Embryonic facial prominence (tissue), 1 donor: ENCODE measurements at regions not wholly inside any gene's neighbourhood (a gene's known extent, or its start where the extent isn't known, plus 50 kb on each side); places are given as distances from the start of the nearest gene placed in this dataset.
"Not testable (repeated sequence)": the region's sequence is repeated elsewhere in the genome, so short reads cannot be mapped to it uniquely, and the experiment has no call there.

Source experiments
- DNase-seq: peaks from one replicate; pipeline ENCODE4 v3.0.0-alpha.2; 2016; ENCODE audit errors: extremely low spot score

DNA sequence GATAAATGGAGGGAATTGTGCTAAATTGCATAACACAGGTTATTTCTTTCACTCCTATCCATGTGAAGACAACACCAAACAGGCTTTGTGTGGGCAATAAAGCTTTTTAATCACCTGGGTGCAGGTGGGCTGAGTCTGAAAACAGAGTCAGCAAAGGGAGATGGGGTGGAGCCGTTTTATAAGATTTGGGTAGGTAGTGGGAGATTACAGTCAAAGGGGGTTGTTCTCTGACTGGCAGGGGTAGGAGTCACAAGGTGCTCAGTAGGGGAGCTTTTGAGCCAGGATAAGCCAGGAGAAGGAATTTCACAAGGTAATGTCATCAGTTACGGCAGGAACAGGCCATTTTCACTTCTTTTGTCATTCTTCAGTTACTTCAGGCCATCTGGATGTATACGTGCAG, 358.8 kb upstream of the LRP1B start:
- not testable (repeated sequence) for DNase-seq

DNA sequence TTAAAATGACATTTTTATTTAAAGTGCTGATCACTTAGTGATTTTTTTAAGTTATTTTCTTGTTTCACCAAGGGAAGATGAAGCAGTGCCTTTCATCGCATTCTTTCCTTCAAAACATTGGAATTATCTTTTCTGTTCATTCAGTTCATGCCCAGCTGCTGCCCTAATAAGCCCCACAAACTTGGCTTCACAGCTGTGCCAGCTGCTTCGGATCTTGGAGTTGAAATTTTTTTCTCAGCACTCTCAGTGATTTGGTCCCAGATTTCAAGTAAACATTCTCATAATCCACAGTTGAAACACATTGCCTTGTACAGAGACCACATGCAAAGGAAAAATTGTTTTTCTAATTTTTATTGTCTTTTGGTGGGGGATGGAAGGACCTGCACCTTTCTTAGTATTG, 353.3 kb upstream of the LRP1B start:
- DNase-seq = no peak

DNA sequence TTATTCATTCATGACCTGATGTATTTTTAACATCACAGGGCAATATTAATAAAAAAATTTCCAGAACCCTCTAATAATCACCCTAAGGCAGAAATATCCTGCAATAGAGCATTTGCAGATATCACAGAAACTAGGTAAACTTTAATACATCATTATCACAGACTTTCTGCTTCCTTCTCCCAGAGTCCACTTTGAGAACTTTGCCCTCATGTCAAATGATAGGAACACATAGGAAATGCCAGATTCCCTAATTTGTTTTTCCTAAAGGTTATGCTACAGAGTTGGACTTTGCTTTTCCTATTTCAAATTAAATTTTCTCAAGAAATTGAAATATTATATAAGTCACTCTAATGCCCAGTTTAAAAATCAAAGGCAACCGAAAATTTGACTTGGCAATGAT, 352.8 kb upstream of the LRP1B start:
- DNase-seq = no peak

DNA sequence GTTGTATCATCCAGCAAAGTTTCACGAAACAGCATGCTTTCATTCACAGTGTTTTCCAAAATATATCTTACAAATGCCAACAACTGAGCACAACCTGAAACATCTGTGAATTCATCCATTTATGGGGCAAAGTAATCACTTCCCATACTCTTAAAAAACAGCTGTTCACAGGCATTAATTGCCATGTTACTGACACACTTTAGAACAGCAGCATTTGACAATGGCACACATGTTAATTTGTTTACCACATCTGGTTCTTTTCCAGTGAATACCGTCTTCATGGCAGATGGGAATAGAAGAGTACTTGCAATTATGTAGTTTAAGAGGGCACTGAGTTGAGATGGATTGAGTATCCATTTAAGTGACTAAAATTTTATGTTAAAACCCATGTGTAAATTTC, 347.4 kb upstream of the LRP1B start:
- no peak for DNase-seq

DNA sequence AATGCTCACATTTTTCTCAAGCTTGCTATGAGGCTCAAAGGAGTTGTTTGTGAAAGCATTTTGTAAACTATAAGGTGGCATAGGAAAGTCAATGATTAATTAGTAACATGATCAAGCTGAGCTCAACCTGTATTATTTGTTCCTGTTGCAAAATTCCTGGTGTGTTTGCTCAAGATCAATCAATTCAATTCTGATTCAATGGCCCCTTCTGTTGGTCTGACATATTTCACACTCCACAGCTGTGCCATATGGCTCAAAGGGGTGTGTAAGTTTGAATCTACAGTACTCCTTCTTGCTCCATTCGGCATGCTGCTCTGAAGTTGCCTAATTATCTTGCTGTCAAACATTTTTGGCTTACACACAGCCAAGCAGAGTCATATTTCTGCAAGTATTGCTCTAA, 341.6 kb upstream of the LRP1B start:
- no peak for DNase-seq

DNA sequence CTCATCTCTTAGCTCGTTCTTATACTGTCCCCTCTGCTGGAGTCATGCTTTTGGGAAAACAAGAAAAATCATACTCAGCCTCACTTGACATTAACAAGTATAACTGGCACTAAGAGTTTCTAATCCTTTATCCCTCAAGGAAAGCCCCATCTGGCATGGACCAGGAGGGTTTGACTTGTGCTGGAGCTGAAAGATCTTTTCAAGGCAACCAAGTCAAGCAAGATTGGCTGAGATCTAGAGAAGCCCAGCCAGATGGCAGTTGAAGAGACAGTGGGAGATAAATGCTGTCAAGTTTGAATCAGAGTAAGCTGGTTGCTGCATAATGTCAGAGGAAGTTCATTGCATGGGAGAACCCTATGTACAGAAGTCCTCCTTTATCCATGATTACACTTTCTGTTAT, 336.5 kb upstream of the LRP1B start:
- DNase-seq = no peak

DNA sequence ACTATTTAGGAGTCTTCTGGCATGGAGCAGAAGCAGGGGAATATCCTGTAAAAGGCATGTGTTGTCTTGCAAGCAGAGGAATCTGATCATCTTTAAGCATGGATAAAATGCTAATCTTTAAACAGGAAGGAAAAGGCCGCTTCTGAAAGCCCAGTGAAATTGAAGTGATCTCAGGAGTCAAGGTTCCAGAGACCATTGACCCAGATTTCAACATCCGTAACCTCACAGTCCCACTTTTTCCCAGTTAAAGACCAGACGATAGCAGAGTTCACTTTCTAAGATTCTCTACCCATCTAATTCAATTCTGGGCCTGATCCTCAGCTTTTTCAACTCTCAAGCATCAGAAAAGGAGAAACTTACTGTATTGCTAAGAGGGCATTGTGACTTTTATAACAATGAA, 332.2 kb upstream of the LRP1B start:
- DNase-seq = no peak

DNA sequence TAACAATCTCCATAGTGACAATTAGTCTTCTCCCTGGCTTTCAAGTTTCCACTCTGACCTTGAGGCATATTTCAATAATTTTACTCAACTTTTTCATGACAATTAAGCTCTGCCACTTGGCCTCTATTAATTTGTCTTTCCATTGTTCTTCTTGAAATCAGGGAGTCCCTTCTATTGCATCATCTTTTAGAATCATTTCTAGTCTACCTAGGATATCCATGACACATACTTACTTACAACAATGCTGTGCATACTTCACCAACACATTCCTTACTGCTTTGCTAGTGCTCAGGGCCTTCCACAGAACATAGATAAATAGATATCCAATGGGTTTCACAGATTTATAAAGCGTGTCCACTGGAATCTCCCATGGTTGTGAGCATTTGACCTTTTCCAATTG, 331.5 kb upstream of the LRP1B start:
- DNase-seq = no peak

DNA sequence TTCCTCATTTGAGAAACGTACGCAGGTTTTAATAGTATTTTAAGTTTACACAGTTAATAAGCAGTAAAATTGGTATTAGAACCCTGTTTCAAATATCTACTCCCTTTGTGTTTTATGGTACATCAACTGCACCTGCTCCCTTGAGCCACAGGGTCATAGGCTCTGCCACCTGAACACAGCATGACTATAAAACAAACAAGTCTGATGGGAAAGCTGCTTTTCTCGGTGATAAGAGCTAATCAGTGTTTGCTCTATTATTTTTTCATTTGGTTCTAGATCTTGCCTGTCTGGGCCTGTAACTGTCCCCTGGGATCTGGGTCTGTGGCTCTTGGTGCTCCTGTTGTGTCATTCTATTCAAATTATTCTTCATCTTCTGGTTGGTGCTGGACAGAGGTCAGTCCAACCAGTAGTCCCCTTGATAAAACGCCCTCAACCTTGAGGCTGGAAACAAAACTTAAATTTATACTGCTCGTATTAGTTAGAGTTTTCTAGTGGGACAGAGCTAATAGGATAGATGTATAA, 314.8 kb upstream of the LRP1B start:
- DNase-seq = no peak

DNA sequence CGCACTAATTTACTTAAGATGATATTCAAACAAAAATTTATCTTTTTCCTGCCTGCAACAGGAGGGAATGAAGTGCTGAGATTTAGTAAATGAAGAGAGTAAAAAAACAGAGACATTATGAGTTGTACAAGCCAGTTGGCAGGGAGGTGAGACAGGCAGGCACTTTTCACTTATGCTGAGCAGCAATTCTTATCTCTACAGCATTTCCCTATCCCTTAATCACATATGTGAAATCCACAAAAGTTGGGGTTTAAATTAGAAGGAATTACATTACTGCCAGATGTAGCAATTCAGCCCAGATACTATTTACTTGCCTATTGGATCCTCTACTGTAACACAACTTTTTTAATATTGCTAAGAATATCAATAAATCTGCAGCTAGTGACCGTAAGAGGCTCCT, 314.2 kb upstream of the LRP1B start:
- DNase-seq = no peak

DNA sequence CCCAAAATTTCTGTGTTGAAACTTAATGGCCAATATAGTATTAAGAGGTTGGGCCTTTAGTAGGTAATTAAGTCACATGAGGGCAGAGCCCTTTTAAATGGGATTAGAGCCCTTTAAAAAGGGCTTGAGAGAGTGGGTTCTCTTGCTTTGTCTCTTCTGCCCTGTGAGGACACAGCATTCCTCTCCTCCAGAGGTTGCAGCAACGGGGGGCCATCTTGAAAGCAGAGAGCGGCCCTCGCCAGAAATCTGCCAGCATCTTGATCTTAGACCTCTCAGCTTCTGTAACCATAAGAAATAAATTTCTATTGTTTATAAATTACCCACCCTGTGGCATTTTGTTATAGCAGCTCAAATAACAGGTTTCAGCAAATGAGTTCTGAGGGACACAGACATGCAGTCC, 305.0 kb upstream of the LRP1B start:
- no peak for DNase-seq

DNA sequence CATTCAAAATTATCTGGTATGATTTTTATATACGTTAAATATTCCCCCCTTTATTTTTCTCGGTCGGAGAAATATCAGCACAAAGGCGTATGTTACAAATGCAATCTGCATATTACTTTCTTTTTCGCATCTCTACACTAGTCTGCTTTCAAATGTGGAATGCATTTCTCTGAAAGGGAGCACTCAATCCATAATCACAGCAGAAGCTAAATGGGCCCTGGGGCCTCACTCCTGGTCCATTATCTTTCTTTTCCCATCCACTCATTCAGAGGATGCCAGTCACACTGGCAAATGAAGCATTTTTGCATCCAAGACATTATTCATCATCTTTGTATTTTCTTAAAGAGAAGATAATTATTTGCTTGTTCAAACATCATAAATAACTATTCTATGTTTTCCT, 295.2 kb upstream of the LRP1B start:
- no peak for DNase-seq

DNA sequence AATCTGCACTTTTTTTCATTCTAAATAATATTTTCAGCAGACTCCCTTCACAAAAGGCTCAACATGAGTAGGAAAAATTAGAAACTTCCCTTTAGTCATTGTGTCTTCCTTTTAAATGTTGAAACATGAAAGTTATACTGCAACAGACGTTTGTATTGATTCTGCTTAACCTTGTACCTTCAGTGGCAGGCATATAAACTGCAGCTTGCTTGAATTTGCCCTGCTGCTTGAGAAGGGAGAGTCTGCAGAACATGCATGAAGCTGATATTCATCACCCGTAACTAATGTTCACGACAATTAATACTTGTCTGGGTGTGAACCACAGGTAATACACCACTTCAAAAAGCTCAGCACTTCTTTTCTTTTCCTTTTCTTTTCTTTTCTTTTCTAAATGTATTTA, 294.7 kb upstream of the LRP1B start:
- DNase-seq = no peak

DNA sequence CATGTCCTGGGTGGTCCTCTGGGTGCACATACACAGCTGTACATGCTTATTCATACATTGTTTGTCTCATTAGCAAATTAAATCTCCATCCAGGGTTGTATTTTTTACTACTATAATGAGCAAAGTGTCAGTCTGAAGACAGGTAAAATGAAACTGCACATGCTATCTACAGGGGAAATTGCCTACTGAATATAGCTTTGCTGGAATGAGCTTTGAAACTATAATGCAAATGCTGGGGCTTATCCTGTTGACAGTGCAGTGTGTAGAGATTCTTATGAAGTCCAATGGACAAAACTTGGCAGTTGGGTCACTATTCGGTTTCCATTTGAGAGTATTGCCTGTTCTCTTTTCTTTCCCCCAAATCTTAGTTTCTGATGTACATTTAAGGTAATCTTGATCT, 292.8 kb upstream of the LRP1B start:
- DNase-seq = no peak

DNA sequence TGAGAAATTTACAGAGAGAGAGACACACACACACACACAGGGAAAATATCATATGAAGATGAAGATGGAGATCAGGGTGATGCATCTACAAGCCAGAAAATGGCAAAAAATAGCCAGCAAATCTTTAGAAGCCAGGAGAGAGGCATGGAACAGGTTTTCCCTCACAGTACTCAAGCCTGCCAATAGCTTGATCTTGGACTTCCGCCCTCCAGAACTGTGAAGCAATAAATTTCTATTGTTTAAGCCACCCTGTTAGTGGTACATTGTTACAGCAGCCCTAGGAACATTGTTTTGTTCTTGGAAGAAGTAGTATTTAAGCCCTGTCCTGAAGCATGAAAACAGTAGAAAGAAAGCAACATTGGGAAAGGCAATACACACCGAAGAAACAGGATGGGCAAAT, 292.0 kb upstream of the LRP1B start:
- no peak for DNase-seq

DNA sequence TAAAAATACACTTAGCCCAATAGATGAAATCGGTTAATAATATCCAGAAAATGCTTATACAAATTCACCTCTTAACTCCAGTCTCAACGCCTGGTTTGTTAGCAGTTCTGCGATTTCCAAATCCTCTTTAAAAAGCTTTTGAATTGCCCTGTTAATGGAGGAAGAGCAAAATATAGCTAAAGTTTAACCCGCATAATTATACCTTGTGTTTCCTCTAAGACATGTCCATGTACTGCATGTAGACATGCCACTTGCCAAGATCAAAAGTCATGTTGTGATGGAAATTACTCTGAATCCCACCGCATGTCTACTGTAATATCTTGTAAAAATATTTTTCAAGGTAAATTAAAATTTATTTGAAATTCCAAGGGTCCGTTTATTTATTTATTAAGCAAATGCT, 291.2 kb upstream of the LRP1B start:
- DNase-seq = no peak

DNA sequence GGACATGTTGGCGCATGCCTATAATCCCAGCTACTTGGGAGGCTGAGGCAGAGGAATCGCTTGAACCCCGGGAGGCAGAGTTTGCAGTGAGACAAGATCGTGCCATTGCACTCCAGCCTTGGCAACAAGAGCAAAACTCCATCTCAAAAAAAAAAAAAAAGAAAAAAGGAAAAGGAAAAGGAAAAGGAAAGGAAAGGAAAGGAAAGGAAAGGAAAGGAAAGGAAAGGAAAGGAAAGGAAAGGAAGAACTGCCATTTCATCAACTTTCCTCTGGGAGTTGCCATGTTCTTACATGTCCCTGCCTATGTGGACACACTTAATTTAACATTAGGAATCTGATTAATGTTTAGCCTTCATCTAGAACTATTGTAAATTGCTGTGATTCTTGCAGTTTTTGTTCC, 287.9 kb upstream of the LRP1B start:
- not testable (repeated sequence) for DNase-seq

DNA sequence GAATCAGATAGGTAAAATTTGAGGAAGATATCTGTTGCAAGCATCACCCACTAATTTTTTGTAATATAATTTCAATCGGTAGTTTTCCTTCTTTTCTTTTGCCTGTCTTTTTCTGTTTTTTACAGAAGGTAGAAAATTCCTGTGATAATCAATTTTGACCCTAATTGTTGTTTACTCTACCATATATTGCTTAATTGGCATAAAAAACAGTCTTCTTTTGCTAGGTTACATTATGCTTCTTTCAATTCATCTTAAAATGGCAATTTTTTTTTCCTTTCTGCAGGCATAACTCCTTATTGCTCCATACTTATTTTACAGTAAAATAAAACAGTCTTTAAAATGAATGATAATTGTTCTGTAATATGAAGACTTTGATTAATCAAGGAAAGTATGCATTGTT, 286.2 kb upstream of the LRP1B start:
- DNase-seq = no peak

DNA sequence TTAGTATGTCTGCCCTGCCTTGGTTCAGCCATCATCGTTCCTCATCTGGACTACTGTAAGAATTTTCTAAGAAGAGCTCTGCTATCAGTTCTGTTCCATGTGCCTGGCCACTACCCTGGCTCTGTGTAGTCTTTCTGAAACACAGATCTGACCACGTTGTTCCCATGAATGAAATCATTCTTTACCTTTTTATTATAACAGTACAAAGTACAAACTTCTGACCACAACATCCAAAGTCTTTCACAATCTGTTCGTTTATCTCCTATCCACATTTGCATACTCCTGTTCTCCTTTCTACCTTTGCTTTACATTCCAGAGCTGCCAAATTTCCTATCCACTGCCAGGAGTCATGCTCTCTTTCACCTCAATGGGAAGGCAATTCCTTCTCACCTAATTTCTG, 284.6 kb upstream of the LRP1B start:
- DNase-seq = no peak

DNA sequence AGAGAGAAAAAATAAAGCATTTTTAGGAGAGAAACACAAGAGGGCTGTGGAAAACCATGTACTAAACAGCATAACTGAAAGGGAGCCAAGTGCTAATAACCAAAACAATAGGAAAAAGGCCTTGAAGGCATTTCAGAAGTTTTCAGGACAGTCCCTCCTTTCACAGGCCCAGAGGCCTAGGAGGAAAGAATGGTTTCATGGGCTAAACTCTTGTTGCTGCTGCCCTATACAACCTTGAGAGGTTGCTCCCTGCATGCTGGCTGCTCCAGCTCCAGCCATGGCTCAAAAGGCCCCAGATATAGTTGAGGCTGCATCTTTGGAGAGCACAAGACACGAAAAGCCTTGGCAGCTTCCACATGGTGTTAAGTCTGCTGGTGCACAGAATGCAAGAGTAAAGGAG, 267.4 kb upstream of the LRP1B start:
- no peak for DNase-seq

DNA sequence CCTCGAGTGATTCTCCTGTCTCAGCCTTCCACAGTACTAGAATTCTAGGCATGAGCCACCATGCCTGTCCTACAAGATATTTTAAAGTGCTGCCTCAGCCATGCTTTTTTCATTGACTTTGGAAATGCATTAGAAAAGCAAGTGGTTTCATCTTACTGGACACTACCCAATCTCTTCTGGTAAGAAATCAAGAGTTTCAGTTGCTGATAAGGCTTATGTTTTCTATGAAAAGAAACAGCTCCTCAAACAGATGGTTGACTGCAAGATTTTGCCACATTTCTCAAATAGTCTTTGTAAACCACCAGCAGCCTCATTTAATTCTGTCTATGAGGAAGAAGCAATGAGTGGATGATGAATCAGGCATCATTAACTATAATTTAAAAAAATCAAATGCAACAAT, 264.5 kb upstream of the LRP1B start:
- no peak for DNase-seq

DNA sequence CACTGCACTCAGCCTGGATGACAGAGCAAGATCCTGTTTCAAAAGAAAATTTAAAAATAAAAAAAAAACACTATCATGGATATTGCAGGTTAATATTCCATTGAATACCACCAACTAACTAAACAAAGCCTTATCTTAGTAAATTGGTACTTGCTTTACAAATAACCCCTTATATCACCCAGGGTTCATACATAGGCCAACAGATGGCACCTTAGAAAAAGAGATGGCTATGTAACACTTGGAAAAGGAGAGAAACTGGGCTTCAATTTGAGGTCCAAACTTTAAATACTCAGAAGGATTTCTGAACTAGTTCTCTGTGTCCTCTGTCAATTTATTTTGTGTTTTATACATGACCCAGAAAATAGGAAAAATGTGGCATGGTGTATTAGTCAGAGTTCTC, 249.6 kb upstream of the LRP1B start:
- DNase-seq = no peak

DNA sequence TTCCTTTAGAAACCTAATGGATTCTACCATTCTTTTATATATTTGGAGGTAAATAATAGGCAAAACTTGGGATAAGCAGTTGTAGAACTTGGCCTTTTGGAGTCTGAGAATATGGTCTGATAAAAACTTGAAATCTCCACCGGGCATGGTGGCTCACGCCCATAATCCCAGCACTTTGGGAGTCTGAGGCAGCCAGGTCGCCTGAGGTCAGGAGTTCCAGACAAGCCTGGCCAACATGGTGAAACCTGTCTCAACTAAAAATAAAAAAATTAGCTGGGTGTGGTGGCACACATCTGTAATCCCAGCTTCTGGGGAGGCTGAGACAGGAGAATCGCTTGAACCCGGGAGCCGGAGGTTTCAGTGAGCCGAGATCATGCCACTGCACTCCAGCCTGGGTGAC, 231.3 kb upstream of the LRP1B start:
- not testable (repeated sequence) for DNase-seq

DNA sequence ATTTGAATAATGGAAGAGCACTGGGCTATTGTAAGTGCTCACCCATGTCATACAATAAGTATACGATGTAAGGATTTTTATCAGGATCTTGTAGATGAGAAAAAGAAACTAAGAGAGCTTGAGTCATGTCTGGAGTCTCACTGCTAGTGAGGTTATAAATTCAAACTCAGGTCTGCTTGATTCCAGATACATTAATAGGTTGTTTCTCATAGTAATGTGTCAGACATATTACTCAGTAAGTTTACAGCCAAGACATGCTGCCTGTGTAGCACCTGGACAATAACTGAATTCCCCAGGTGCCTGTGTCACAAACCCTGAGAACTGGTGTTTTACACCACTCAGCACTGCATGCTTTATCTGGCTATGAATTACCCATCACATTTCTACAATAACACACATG, 216.9 kb upstream of the LRP1B start:
- DNase-seq = no peak

DNA sequence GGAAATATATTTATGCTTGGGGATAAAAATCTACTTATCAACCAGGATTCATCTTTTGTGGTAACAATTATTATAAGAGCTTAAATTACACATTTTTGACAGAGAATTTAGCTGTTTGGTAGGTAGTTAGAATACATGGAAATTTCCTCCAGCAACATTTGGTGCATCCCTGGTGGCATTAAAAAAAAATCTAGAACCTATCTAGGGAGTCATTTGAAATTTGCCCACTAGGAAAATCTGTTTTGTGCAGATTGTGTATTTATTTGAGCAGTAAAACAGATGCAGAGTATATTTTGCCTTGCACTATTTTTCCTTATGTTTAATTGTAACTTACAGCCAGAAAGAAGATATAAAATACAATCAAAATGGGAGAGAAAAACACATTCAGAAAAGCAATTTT, 208.4 kb upstream of the LRP1B start:
- DNase-seq = no peak
